ENCODE measurements at regions not wholly inside any gene's neighbourhood (a gene's known extent, or its start where the extent isn't known, plus 50 kb on each side); places are given as distances from the start of the nearest gene placed in this dataset.
"Not testable (repeated sequence)": the region's sequence is repeated elsewhere in the genome, so short reads cannot be mapped to it uniquely, and the experiment has no call there.

DNA sequence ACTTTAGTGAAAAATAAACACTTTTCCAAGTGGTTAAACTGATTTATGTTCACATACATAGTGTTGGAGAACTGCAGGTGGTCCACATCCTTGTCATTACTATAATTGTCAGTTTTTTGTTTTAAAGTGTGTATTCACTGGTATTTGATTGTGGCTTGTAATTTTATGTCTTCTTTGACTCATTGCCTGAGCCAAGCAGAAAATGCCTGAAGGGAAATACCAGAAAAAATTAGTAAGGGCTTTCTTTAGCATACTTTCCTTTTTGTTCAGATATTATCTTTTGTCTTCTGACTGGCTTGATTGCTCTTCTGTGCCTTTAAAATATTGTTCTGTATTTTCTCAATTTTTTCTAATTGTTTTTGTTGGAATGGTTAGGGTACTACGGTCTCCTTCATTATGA lies 981.3 kb downstream of the C4orf33 start:
- no peak for FAIRE-seq
- 39% methylated on average over 1 of the region's 1 CpG for WGBS (ENCODE audit: missing lambda C conversion rate)
- no peaks in the 10 kb centered on the region for H3K4me1 ChIP-seq
- TF ChIP-seq HOXB5 (CRISPR knock-in tag; IDR thresholded peaks at IDR 0.05) (no peak), BCL3 (IDR thresholded peaks at IDR 0.05) (no peak), HOXB13 (CRISPR knock-in tag; IDR thresholded peaks at IDR 0.05; ENCODE audit: low read depth) (no peak), CBX2 (IDR thresholded peaks at IDR 0.05; ENCODE audit: borderline replicate concordance, low read depth) (no peak), ATOH8 (CRISPR knock-in tag; IDR thresholded peaks at IDR 0.05; ENCODE audit: low read depth) (no peak), ESRRA (IDR thresholded peaks at IDR 0.05; ENCODE audit: borderline replicate concordance, low read length) (no peak)
- CTCF ChIA-PET = no interaction called here
- ATAC-seq = no peak
- no peak for DNase-seq (ENCODE audit: low read depth in 1 of 2, low spot score in 1 of 2)
- H3K27ac ChIP-seq = no peak overlapping the region
- H3K4me3 ChIP-seq = no peak overlapping the region
- H3K4me2 ChIP-seq = no peak overlapping the region
- POLR2A ChIA-PET = no interaction called here
- H3K9me3 ChIP-seq = no peaks in the 10 kb centered on the region

DNA sequence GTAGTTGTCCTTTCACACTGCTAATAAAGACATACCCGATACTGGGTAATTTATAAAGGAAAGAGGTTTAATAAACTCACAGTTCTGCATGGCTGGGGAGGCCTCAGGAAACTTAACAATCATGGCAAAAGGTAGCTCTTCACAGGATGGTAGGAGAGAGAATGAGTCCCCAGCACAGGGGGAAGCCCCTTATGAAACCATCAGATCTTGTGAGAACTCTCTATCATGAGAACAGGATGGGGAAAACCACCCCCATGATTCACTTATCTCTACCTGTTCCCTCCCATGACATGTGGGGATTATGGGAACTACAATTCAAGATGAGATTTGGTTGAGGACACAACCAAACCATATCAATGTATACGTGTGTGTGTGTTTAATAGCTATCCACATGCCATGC lies 983.1 kb downstream of the C4orf33 start:
- FAIRE-seq; H3K27ac ChIP-seq; H3K4me1 ChIP-seq; H3K4me2 ChIP-seq; H3K4me3 ChIP-seq; POLR2A ChIA-PET; ATAC-seq; DNase-seq (ENCODE audit: low read depth in 1 of 2, low spot score in 1 of 2); CTCF ChIA-PET; H3K9me3 ChIP-seq: not testable (repeated sequence)
- WGBS (ENCODE audit: missing lambda C conversion rate) = 23% methylated on average over 2 of the region's 2 CpGs

- H3K4me1 ChIP-seq = no peaks in the 10 kb centered on the region
- CTCF ChIA-PET = interaction anchor here (0.6 kb wide), 1 partner anchor 59 kb away, joined by 4 read pairs; no protein-coding TSS in a partner anchor
- no peak overlapping the region for H3K27ac ChIP-seq
- no peak for ATAC-seq
- 5% methylated on average over 4 of the region's 4 CpGs for WGBS (ENCODE audit: missing lambda C conversion rate)
- H3K4me2 ChIP-seq = no peak overlapping the region
- no peak for FAIRE-seq
- H3K9me3 ChIP-seq = no peaks in the 10 kb centered on the region
- no peak overlapping the region for H3K4me3 ChIP-seq
- POLR2A ChIA-PET = no interaction called here
- TF ChIP-seq HOXB13 (CRISPR knock-in tag; IDR thresholded peaks at IDR 0.05; ENCODE audit: low read depth) (no peak), FOSB (CRISPR knock-in tag; IDR thresholded peaks at IDR 0.05) (no peak), PHF8 (IDR thresholded peaks at IDR 0.05; ENCODE audit: borderline replicate concordance, low read depth) (no peak), MAX (IDR thresholded peaks at IDR 0.05) (no peak), HOXB5 (CRISPR knock-in tag; IDR thresholded peaks at IDR 0.05) (no peak), MAZ (IDR thresholded peaks at IDR 0.05; ENCODE audit: borderline replicate concordance, low read depth, low read length) (no peak), JUNB (IDR thresholded peaks at IDR 0.05) (no peak), RAD21 (conservative IDR thresholded peaks at IDR 0.05 in 1 of 2, IDR thresholded peaks at IDR 0.05 in 1 of 2) (no peak), KDM5A (IDR thresholded peaks at IDR 0.05) (no peak), NR3C1 (IDR thresholded peaks at IDR 0.05) (no peak), NFE2L2 (conservative IDR thresholded peaks at IDR 0.05; ENCODE audit: low read length) (no peak), ESRRA (IDR thresholded peaks at IDR 0.05; ENCODE audit: borderline replicate concordance, low read length) (no peak), HOXA7 (CRISPR knock-in tag; IDR thresholded peaks at IDR 0.05) (no peak), RFX5 (IDR thresholded peaks at IDR 0.05) (no peak), PBX3 (IDR thresholded peaks at IDR 0.05) (no peak), FOXS1 (CRISPR knock-in tag; IDR thresholded peaks at IDR 0.05) (no peak), KDM1A (IDR thresholded peaks at IDR 0.05; ENCODE audit: low read depth) (no peak), FOSL2 (IDR thresholded peaks at IDR 0.05) (no peak), FOSL2 (CRISPR knock-in tag; IDR thresholded peaks at IDR 0.05) (no peak), ATOH8 (CRISPR knock-in tag; IDR thresholded peaks at IDR 0.05; ENCODE audit: low read depth) (no peak)
- DNase-seq (ENCODE audit: low read depth in 1 of 2, low spot score in 1 of 2) = no peak
Observed at GRCh38 chr4:130080872-130081451, 985.0 kb downstream of the C4orf33 start.

All from A549 (cell line).